SK-N-MC (cell line): ENCODE measurements at regions not wholly inside any gene's neighbourhood (a gene's known extent, or its start where the extent isn't known, plus 50 kb on each side); places are given as distances from the start of the nearest gene placed in this dataset.

Experiments
- DNase-seq: peaks from one replicate; pipeline ENCODE4 v3.0.0-alpha.2; 2011; ENCODE audit warnings: low read depth, low spot score
- H3K27ac ChIP-seq: fragments of 200-600 bp; sonication (generic); 2 replicates; pipeline ENCODE4 v1.5.1; 2016; ENCODE audit warnings: mixed run types
- H3K36me3 ChIP-seq: fragments of 200-600 bp; sonication (generic); 2 replicates; pipeline ENCODE4 v1.6.1; 2017; ENCODE audit warnings: antibody characterized with exemption, low read length, mixed read lengths; ENCODE audit not compliant: insufficient read depth
- H3K4me3 ChIP-seq: fragments of 200-600 bp; sonication (generic); 2 replicates; pipeline ENCODE4 v1.5.1; 2016
- H3K9ac ChIP-seq: fragments of 200-600 bp; sonication (generic); 2 replicates; pipeline ENCODE4 v1.8.0; 2017; ENCODE audit warnings: mixed run types, mixed read lengths; ENCODE audit not compliant: insufficient read length
- H3K9me3 ChIP-seq: fragments of 200-600 bp; sonication (generic); 2 replicates; pipeline ENCODE4 v1.6.1; 2017; ENCODE audit warnings: low read depth, mild to moderate bottlenecking, antibody characterized with exemption, low read length, moderate library complexity, mixed read lengths
- EZH2 ChIP-seq: fragments of 200-600 bp; sonication (generic); IDR thresholded peaks from one replicate; pipeline ENCODE4 v1.6.1; 2017; ENCODE audit warnings: antibody characterized with exemption
- FOXP2 ChIP-seq: optimal IDR thresholded peaks from 2 replicates; pipeline ENCODE3; 2011; ENCODE audit warnings: mild to moderate bottlenecking, moderate library complexity; ENCODE audit not compliant: insufficient read depth; ENCODE audit errors: extremely low read length, control extremely low read depth
- POLR2AphosphoS5 ChIP-seq: IDR thresholded peaks from 2 replicates; pipeline ENCODE4 v1.6.1; 2012; ENCODE audit warnings: mild to moderate bottlenecking, low read depth, low read length, borderline replicate concordance

DNA sequence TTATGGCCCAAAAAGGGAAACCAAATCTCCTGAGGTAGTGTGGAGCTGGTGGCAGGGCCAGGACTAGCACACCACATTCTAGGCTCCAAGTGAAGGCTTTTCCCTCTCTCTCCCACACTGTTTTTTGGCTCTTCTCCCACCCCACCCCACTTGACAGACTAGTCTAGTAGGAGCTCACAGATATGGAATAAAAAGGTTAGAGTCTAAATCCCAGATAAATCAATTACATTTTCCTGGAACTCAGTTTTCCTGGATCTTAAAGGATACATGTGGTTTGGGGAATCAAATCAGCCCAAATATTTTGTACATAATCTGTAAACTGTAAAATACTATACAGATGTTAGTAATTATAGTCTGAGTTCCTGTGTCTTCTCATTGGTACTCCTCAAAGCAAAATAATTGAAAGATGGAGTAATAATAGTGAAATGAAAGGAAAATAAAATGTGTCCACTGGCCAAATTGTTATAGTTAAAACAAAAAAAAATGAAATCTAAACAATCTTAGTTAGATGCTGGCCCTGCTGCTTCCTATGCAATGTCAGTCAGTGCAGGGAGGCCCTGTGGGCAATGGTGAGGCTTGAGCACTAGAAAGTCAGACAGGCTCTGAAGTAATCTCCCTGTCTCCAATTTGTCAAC lies 370.4 kb upstream of the CPEB2 start:
- no peak for DNase-seq
- Histone ChIP-seq H3K9me3 (0 out of 2 replicates have a peak, but pooled peaks cover 2% of the 10 kb centered on the region), H3K36me3 (no peaks in the 10 kb centered on the region), H3K27ac (peak overlapping the region; percentile 95), H3K9ac (no peak overlapping the region), H3K4me3 (peak overlapping the region; percentile 45)
- TF ChIP-seq FOXP2, result no peak
- TF ChIP-seq POLR2AphosphoS5, result no peak
- TF ChIP-seq EZH2, result no peak

- Histone ChIP-seq H3K27ac (no peak overlapping the region), H3K9me3 (0 out of 2 replicates have a peak, but pooled peaks cover 2% of the 10 kb centered on the region), H3K4me3 (no peak overlapping the region), H3K9ac (no peak overlapping the region), H3K36me3 (no peaks in the 10 kb centered on the region)
- TF ChIP-seq FOXP2, result no peak
- no peak for TF ChIP-seq POLR2AphosphoS5
- TF ChIP-seq EZH2, result no peak
- no peak for DNase-seq
Observed at GRCh38 chr4:14636563-14636962, 365.7 kb upstream of the CPEB2 start.

DNA sequence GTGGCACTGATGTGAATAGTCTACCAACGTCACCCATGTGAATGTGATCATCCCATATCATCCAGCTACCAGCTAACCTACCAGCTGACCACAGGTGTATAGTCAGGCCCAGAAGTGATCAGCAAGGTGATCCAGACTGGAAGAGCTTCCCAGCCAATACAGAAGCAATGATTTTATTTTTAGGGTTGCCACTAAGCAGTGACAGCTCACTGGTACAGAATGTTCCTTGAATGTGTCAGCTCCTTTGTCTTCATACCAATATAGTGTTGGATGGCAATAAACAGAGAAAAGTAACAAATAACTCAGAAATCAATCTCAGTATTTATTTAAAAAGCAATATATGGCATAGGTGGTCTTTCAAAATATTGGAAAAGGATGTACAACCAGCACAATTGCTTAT lies 361.8 kb upstream of the CPEB2 start:
- H3K36me3 ChIP-seq, result no peaks in the 10 kb centered on the region
- peak overlapping the region; percentile 98 for H3K27ac ChIP-seq
- peak overlapping the region; percentile 45 for H3K9ac ChIP-seq
- H3K9me3 ChIP-seq, result no peaks in the 10 kb centered on the region
- no peak for DNase-seq
- TF ChIP-seq FOXP2, result no peak
- TF ChIP-seq EZH2, result no peak
- H3K4me3 ChIP-seq, result no peak overlapping the region

DNA sequence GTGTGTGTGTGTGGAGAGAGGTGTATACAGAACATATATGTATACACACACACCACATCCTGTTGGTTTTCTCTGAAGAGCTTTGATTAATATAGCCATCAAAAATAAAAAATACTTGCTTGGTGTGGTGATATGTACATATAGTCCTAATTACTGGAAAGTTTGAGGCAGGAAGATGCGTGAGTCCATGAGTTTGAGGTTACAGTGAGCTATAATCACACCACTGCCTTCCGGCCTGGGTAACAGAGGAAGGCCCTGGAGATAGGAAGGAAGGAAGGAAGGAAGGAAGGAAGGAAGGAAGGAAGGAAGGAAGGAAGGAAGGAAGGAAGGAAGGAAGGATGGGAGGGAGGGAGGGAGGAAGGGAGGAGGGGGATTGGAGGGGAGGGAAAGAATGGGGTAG lies 360.4 kb upstream of the CPEB2 start:
- H3K36me3 ChIP-seq, result no peaks in the 10 kb centered on the region
- no peaks in the 10 kb centered on the region for H3K9me3 ChIP-seq
- no peak overlapping the region for H3K4me3 ChIP-seq
- DNase-seq, result peak; percentile 95
- H3K9ac ChIP-seq, result no peak overlapping the region
- TF ChIP-seq FOXP2 (no peak), POLR2AphosphoS5 (no peak), EZH2 (no peak)
- peak overlapping the region; percentile 100 for H3K27ac ChIP-seq

DNA sequence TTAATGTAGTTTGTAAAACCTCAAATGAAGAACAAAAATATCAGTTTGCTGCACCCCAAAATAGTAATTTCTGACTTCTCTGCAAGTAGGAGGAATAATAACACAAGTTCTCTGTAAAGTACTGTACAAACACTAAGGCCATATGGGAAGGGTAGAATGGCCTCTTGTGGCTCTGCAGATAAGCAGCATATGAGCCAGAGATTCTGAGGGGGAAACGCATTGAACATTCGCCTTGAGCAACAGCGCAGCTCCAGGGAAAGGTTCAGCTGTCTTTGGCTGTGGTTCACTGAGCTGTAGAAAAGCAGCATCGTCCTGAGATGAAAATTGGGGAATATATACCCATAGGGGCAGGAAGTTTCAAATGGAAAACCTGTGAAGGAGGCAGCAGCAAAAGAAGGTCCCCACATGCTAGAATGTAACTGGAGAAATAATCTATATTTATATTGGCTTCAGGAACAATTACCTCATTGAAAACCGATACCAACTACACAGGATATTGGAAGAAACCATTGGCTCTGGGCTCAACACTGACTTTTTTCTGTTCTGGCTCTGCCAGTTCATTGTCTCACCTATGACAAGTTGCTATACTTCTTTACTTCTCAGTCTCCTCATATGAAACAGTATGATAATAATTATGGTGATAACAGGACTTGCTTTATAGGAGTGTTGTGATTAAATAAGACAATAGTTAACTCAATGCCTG lies 357.6 kb upstream of the CPEB2 start:
- Histone ChIP-seq H3K27ac (peak overlapping the region; percentile 100), H3K36me3 (no peaks in the 10 kb centered on the region), H3K9ac (peak overlapping the region; percentile 26), H3K9me3 (no peaks in the 10 kb centered on the region), H3K4me3 (no peak overlapping the region)
- no peak for TF ChIP-seq FOXP2
- TF ChIP-seq POLR2AphosphoS5, result no peak
- no peak for DNase-seq

- DNase-seq, result no peak
- no peak overlapping the region for H3K27ac ChIP-seq
- no peaks in the 10 kb centered on the region for H3K9me3 ChIP-seq
- no peak overlapping the region for H3K4me3 ChIP-seq
- TF ChIP-seq EZH2, result no peak
- TF ChIP-seq FOXP2, result no peak
- no peak for TF ChIP-seq POLR2AphosphoS5
- no peaks in the 10 kb centered on the region for H3K36me3 ChIP-seq
- no peak overlapping the region for H3K9ac ChIP-seq
Observed at GRCh38 chr4:14646831-14647230, 355.4 kb upstream of the CPEB2 start.

DNA sequence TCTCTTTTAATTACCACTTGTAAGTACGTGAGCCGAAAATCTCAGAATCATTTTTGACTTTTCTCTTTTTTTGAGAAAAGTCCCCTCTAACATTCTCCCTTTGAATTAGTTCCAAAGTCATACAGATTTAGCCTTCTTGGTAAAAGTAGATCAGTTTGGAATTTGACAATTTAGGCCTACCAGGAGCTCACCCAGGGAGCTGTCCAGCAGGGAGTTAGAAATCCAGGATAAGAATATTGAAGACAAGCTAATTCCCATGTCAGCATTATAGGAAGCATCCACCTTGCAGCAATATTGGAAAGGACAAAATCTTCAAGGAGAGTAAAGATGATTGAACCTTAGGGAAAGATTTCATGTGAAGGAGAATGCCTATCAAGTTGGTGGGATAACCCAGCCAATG lies 352.2 kb upstream of the CPEB2 start:
- no peak overlapping the region for H3K9ac ChIP-seq
- no peak for DNase-seq
- H3K4me3 ChIP-seq, result no peak overlapping the region
- H3K9me3 ChIP-seq, result no peaks in the 10 kb centered on the region
- no peaks in the 10 kb centered on the region for H3K36me3 ChIP-seq
- TF ChIP-seq FOXP2 (no peak), POLR2AphosphoS5 (no peak), EZH2 (no peak)
- H3K27ac ChIP-seq, result no peak overlapping the region

- Histone ChIP-seq H3K9me3 (no peaks in the 10 kb centered on the region), H3K4me3 (no peak overlapping the region), H3K36me3 (no peaks in the 10 kb centered on the region), H3K9ac (no peak overlapping the region), H3K27ac (no peak overlapping the region)
- TF ChIP-seq EZH2 (no peak), POLR2AphosphoS5 (no peak), FOXP2 (no peak)
- DNase-seq, result no peak
Observed at GRCh38 chr4:14652522-14652921, 349.8 kb upstream of the CPEB2 start.

DNA sequence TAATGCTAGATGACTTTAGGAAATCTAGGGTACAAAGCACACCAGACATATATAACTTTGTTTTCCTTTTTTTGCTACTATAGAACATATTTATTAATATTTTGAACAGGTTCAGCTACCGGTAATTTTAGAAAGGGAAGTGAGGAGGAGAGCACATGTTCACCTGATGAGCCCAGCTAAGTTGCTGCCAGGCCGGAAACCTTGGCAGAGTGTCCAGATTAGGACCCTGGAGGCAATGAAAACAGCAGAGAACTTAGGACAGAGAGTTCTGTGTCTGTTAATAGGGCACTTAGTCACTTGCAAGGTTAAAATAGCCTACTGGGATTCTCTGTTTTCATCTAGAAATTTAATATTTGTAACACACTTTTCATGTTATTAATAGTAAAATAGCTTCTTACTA lies 348.9 kb upstream of the CPEB2 start:
- Histone ChIP-seq H3K4me3 (no peak overlapping the region), H3K9me3 (no peaks in the 10 kb centered on the region), H3K36me3 (no peaks in the 10 kb centered on the region), H3K9ac (no peak overlapping the region), H3K27ac (no peak overlapping the region)
- TF ChIP-seq FOXP2 (no peak), EZH2 (no peak), POLR2AphosphoS5 (no peak)
- DNase-seq, result no peak
